ENCODE measurements at regions not wholly inside any gene's neighbourhood (a gene's known extent, or its start where the extent isn't known, plus 50 kb on each side); places are given as distances from the start of the nearest gene placed in this dataset.

DNA sequence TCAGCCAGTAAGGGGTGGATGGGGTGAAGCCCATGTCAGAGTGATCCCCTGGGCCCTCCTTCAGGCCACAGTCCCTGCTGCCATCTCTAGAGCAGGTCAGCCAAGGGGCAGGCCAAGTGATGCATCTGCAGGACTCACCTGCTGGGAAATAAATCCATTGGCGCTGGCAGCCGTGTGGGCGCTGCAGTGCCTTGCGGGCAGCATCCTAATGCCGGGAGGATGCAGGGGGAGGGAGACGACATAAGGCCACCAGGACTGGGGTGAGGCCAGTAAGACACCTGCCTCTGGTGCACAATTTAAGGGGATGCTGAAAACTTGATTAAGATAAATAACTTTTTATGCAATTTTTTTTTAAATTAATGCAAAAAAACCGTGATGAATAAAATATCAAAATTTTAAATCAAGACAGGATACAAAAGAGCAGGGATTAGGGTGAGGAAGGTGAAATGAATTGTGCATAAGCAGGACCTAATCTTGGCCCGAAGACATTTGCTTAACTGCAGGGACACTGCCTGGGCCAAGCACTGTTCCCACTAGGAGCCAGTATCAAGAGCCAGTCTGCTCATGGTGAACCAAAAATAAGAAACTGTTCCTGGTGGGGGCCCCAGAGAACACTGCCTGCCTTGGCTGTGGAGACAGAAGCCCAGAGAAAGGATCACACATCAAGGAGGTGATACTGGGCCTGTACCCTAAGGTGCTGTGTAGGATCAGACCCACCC, 67.5 kb upstream of the CPLX2 start:
- TF ChIP-seq, protein P1, sequence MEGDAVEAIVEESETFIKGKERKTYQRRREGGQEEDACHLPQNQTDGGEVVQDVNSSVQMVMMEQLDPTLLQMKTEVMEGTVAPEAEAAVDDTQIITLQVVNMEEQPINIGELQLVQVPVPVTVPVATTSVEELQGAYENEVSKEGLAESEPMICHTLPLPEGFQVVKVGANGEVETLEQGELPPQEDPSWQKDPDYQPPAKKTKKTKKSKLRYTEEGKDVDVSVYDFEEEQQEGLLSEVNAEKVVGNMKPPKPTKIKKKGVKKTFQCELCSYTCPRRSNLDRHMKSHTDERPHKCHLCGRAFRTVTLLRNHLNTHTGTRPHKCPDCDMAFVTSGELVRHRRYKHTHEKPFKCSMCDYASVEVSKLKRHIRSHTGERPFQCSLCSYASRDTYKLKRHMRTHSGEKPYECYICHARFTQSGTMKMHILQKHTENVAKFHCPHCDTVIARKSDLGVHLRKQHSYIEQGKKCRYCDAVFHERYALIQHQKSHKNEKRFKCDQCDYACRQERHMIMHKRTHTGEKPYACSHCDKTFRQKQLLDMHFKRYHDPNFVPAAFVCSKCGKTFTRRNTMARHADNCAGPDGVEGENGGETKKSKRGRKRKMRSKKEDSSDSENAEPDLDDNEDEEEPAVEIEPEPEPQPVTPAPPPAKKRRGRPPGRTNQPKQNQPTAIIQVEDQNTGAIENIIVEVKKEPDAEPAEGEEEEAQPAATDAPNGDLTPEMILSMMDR (IDR thresholded peaks at IDR 0.05): no peak
- TF ChIP-seq POLR2A (IDR thresholded peaks at IDR 0.05): no peak

Data from right lobe of liver (tissue), 4 donors.